ENCODE measurements at regions not wholly inside any gene's neighbourhood (a gene's known extent, or its start where the extent isn't known, plus 50 kb on each side); places are given as distances from the start of the nearest gene placed in this dataset.

DNA sequence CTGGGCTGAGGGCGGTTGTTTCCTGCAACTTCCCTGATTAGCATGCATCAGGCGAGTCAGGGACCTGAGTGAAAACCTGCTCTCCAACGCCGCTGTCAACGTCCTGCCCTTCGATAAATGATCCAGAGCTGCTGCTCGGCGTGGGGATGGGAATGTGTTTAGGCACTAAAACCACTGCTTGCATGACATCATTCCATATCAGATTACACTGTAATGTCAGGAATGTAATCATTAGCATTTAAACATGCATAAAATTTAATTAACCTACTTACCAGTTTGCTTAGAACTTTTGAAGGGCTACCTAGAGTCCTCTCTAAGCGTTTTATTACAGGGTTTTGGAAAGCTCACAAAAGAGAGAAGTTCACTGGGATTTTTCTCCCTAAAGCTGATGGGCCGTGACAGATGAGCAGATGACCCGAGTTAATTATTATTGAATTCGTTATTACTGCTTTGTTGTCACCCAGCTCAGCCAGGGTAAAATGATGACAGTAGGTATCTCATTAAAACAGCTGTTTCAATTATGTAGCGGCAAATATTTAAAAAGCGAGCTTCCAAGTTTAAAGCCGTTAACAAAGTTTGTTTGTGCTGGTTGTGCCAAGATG lies 685.6 kb upstream of the SALL3 start:
- no peak for TF ChIP-seq TAF1 (IDR thresholded peaks at IDR 0.05; ENCODE audit: borderline replicate concordance, insufficient read depth, low read length)
- no peak for TF ChIP-seq POLR2AphosphoS5 (IDR thresholded peaks at IDR 0.05; ENCODE audit: low read depth, low read length)
- TF ChIP-seq SIN3A (IDR thresholded peaks at IDR 0.05; ENCODE audit: borderline replicate concordance, insufficient read depth, low read length) = no peak
- TF ChIP-seq, protein P1, sequence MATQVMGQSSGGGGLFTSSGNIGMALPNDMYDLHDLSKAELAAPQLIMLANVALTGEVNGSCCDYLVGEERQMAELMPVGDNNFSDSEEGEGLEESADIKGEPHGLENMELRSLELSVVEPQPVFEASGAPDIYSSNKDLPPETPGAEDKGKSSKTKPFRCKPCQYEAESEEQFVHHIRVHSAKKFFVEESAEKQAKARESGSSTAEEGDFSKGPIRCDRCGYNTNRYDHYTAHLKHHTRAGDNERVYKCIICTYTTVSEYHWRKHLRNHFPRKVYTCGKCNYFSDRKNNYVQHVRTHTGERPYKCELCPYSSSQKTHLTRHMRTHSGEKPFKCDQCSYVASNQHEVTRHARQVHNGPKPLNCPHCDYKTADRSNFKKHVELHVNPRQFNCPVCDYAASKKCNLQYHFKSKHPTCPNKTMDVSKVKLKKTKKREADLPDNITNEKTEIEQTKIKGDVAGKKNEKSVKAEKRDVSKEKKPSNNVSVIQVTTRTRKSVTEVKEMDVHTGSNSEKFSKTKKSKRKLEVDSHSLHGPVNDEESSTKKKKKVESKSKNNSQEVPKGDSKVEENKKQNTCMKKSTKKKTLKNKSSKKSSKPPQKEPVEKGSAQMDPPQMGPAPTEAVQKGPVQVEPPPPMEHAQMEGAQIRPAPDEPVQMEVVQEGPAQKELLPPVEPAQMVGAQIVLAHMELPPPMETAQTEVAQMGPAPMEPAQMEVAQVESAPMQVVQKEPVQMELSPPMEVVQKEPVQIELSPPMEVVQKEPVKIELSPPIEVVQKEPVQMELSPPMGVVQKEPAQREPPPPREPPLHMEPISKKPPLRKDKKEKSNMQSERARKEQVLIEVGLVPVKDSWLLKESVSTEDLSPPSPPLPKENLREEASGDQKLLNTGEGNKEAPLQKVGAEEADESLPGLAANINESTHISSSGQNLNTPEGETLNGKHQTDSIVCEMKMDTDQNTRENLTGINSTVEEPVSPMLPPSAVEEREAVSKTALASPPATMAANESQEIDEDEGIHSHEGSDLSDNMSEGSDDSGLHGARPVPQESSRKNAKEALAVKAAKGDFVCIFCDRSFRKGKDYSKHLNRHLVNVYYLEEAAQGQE (IDR thresholded peaks at IDR 0.05; ENCODE audit: insufficient read depth in 1 of 2, low read depth in 2 of 2, low read length in 2 of 2) = no peak
- TF ChIP-seq FOXP2 (optimal IDR thresholded peaks at IDR 0.05; ENCODE audit: borderline replicate concordance, extremely low read depth, extremely low read length, insufficient read depth) = no peak
